ENCODE measurements at regions not wholly inside any gene's neighbourhood (a gene's known extent, or its start where the extent isn't known, plus 50 kb on each side); places are given as distances from the start of the nearest gene placed in this dataset.

- Histone ChIP-seq H4K20me1 (ENCODE audit: control insufficient read depth, insufficient read depth) (no peaks in the 10 kb centered on the region), H3K27me3 (replicated peaks in 1 of 2; ENCODE audit: control insufficient read depth in 2 of 2, insufficient read depth in 2 of 2, low read length in 1 of 2) (no peaks in the 10 kb centered on the region), H3K4me3 (no peak overlapping the region), H3K36me3 (ENCODE audit: control insufficient read depth in 2 of 2, insufficient read depth in 2 of 2, low read length in 1 of 2) (no peaks in the 10 kb centered on the region), H3K79me2 (ENCODE audit: control insufficient read depth, insufficient read depth, low read length) (no peaks in the 10 kb centered on the region), H2AFZ (ENCODE audit: control insufficient read depth, low read depth, low read length) (no peak overlapping the region), H3K4me2 (ENCODE audit: control insufficient read depth, insufficient read depth) (no peak overlapping the region), H3K4me1 (ENCODE audit: control insufficient read depth, insufficient read depth, low read length) (no peaks in the 10 kb centered on the region), H3K9me3 (replicated peaks; ENCODE audit: control insufficient read depth, insufficient read depth, low read length) (no peaks in the 10 kb centered on the region), H3K9ac (ENCODE audit: control insufficient read depth, insufficient read depth, low read length) (no peak overlapping the region), H3K27ac (ENCODE audit: control insufficient read depth, insufficient read depth) (no peak overlapping the region)
- TF ChIP-seq RAD51 (IDR thresholded peaks at IDR 0.05) (peak; percentile 44; the same call in 1 of the 2 replicates), ZNF384 (IDR thresholded peaks at IDR 0.05; ENCODE audit: borderline replicate concordance, low read depth, low read length) (no peak), SMAD1 (IDR thresholded peaks at IDR 0.05; ENCODE audit: low read depth, partially characterized antibody) (no peak), SMARCA5 (IDR thresholded peaks at IDR 0.05) (no peak)
- ChIA-PET SMC1A (ENCODE audit: uncharacterized antibody, unreplicated experiment) (interaction anchor here (1.0 to 2.0 kb wide), 5 partner anchors 8 to 200 kb away, joined by 3 to 5 read pairs (median 3); no protein-coding TSS in a partner anchor), CTCF (interaction anchor here (0.9 to 1.9 kb wide), 3 partner anchors 10 to 200 kb away, joined by 3 to 4 read pairs (median 4); no protein-coding TSS in a partner anchor), POLR2A (interaction anchor here (0.7 kb wide), 1 partner anchor 209 kb away, joined by 3 read pairs; no protein-coding TSS in a partner anchor), RAD21 (ENCODE audit: unreplicated experiment) (interaction anchor here (0.8 to 1.4 kb wide), 2 partner anchors 100 to 200 kb away, joined by 3 read pairs; no protein-coding TSS in a partner anchor)
- intact Hi-C loops (cut with micrococcal nuclease; ENCODE audit: unreplicated experiment) (loop anchor here (10.0 kb wide), 1 partner anchor 200 kb away; the partner anchor contains the start of gene FOXC2), in situ Hi-C loops (cut with MboI) (no loop called here)
- DNase-seq (ENCODE audit: low read depth, low spot score) (no peak), FAIRE-seq (no peak), ATAC-seq (no peak)
- 15% methylated on average over 4 of the region's 4 CpGs for WGBS (ENCODE audit: insufficient coverage, insufficient replicate concordance, low lambda C conversion rate, missing lambda C conversion rate)
- no TSS peak for BruUV-seq (replicated peaks)
Observed at GRCh38 chr16:86764551-86764950, 186.2 kb downstream of the FOXL1 start.

- ChIA-PET CTCF (interaction anchor here (0.6 to 0.9 kb wide), 2 partner anchors 201 to 951 kb away, joined by 3 read pairs; no protein-coding TSS in a partner anchor), SMC1A (ENCODE audit: uncharacterized antibody, unreplicated experiment) (interaction anchor here (1.0 to 2.0 kb wide), 5 partner anchors 9 to 201 kb away, joined by 3 to 5 read pairs (median 3); no protein-coding TSS in a partner anchor), RAD21 (ENCODE audit: unreplicated experiment) (interaction anchor here (0.8 kb wide), 1 partner anchor 201 kb away, joined by 3 read pairs; no protein-coding TSS in a partner anchor), POLR2A (no interaction called here)
- H3K27me3 ChIP-seq (replicated peaks in 1 of 2; ENCODE audit: control insufficient read depth in 2 of 2, insufficient read depth in 2 of 2, low read length in 1 of 2): no peaks in the 10 kb centered on the region
- no peak overlapping the region for H3K27ac ChIP-seq (ENCODE audit: control insufficient read depth, insufficient read depth)
- no peak overlapping the region for H3K4me3 ChIP-seq
- no peaks in the 10 kb centered on the region for H3K36me3 ChIP-seq (ENCODE audit: control insufficient read depth in 2 of 2, insufficient read depth in 2 of 2, low read length in 1 of 2)
- in situ Hi-C loops (cut with MboI) (no loop called here), intact Hi-C loops (cut with micrococcal nuclease; ENCODE audit: unreplicated experiment) (loop anchor here (10.0 kb wide), 1 partner anchor 201 kb away; the partner anchor contains the start of gene FOXC2)
- no peaks in the 10 kb centered on the region for H3K4me1 ChIP-seq (ENCODE audit: control insufficient read depth, insufficient read depth, low read length)
- FAIRE-seq (no peak), ATAC-seq (no peak), DNase-seq (ENCODE audit: low read depth, low spot score) (no peak)
- no peaks in the 10 kb centered on the region for H3K79me2 ChIP-seq (ENCODE audit: control insufficient read depth, insufficient read depth, low read length)
- 7% methylated on average over 6 of the region's 6 CpGs for WGBS (ENCODE audit: insufficient coverage, insufficient replicate concordance, low lambda C conversion rate, missing lambda C conversion rate)
- H4K20me1 ChIP-seq (ENCODE audit: control insufficient read depth, insufficient read depth): no peaks in the 10 kb centered on the region
- no peak overlapping the region for H3K4me2 ChIP-seq (ENCODE audit: control insufficient read depth, insufficient read depth)
- H3K9ac ChIP-seq (ENCODE audit: control insufficient read depth, insufficient read depth, low read length): no peak overlapping the region
- H3K9me3 ChIP-seq (replicated peaks; ENCODE audit: control insufficient read depth, insufficient read depth, low read length): no peaks in the 10 kb centered on the region
- no TSS peak for BruUV-seq (replicated peaks)
- no peak overlapping the region for H2AFZ ChIP-seq (ENCODE audit: control insufficient read depth, low read depth, low read length)
- TF ChIP-seq IRF4 (IDR thresholded peaks at IDR 0.05; ENCODE audit: low read depth, low read length) (no peak), GATAD2B (conservative IDR thresholded peaks at IDR 0.05; ENCODE audit: low read depth) (no peak), E2F8 (IDR thresholded peaks at IDR 0.05; ENCODE audit: low read depth, partially characterized antibody) (no peak), CHD1 (IDR thresholded peaks at IDR 0.05; ENCODE audit: low read depth, low read length) (no peak), RELB (IDR thresholded peaks at IDR 0.05; ENCODE audit: low read depth) (no peak), MTA3 (IDR thresholded peaks at IDR 0.05; ENCODE audit: borderline replicate concordance, low read length) (no peak), IKZF2 (IDR thresholded peaks at IDR 0.05) (no peak), POLR2AphosphoS2 (IDR thresholded peaks at IDR 0.05; ENCODE audit: low read depth, low read length) (no peak), NR2C2 (IDR thresholded peaks at IDR 0.05; ENCODE audit: borderline replicate concordance, control insufficient read depth, insufficient read length, low read depth) (no peak)
Observed at GRCh38 chr16:86765389-86766026, 187.2 kb downstream of the FOXL1 start.
